H1 (cell line): ENCODE measurements at regions not wholly inside any gene's neighbourhood (a gene's known extent, or its start where the extent isn't known, plus 50 kb on each side); places are given as distances from the start of the nearest gene placed in this dataset.
"Not testable (repeated sequence)": the region's sequence is repeated elsewhere in the genome, so short reads cannot be mapped to it uniquely, and the experiment has no call there.

Experiments
- CTCF ChIA-PET: fragments of 300-600 bp; sonication (Branson Sonifier 250); formaldehyde crosslinking; loops from one replicate; lab custom pipeline; 2021; ENCODE audit not compliant: partially characterized antibody; lab: Charles Lee
- POLR2A ChIA-PET: fragments of 300-600 bp; sonication (Branson Sonifier 250); formaldehyde crosslinking; loops from one replicate; lab custom pipeline; 2021; ENCODE audit warnings: inconsistent platforms; ENCODE audit not compliant: partially characterized antibody; lab: Charles Lee
- DNase-seq, 2 experiments: peaks; one replicate each; pipeline versions ENCODE4 v3.0.0 to v3.0.0-alpha.2; 2010 to 2022; ENCODE audit warnings: low spot score in 2 of 2, low read depth in 1 of 2, mixed read lengths in 1 of 2
- FAIRE-seq: peaks from 2 replicates; lab custom pipeline; 2011; peaks lifted over from hg19 to GRCh38; lab: Jason Lieb, UNC
- H2AFZ ChIP-seq: 2 replicates; pipeline ENCODE4 v1.8.1; 2012; ENCODE audit warnings: low read length, inconsistent platforms
- H2AK5ac ChIP-seq: 2 replicates; pipeline ENCODE4 v1.6.1; 2013; ENCODE audit warnings: low read depth, low read length
- H2BK120ac ChIP-seq: replicated peaks from 2 replicates; pipeline ENCODE3; 2013; ENCODE audit warnings: low read depth, low read length, inconsistent platforms
- H2BK12ac ChIP-seq: 2 replicates; pipeline ENCODE4 v1.6.1; 2013; ENCODE audit warnings: low read depth, low read length
- H2BK15ac ChIP-seq: 2 replicates; pipeline ENCODE4 v1.6.1; 2013; ENCODE audit warnings: low read length
- H2BK20ac ChIP-seq: 2 replicates; pipeline ENCODE4 v1.6.1; 2013; ENCODE audit warnings: low read length
- H2BK5ac ChIP-seq: 2 replicates; pipeline ENCODE4 v1.6.1; 2013; ENCODE audit warnings: low read depth, low read length
- H3K14ac ChIP-seq: 2 replicates; pipeline ENCODE4 v1.6.1; 2013; ENCODE audit warnings: inconsistent platforms; ENCODE audit not compliant: insufficient read length
- H3K18ac ChIP-seq: 2 replicates; pipeline ENCODE4 v1.6.1; 2013; ENCODE audit warnings: low read length; ENCODE audit errors: extremely low read depth
- H3K23ac ChIP-seq: 2 replicates; pipeline ENCODE4 v1.6.1; 2013; ENCODE audit warnings: inconsistent platforms; ENCODE audit not compliant: insufficient read length
- H3K23me2 ChIP-seq: 2 replicates; pipeline ENCODE4 v1.6.1; 2013; ENCODE audit warnings: low read depth, low read length
- H3K27ac ChIP-seq: 2 replicates; pipeline ENCODE4 v1.6.1; 2011; ENCODE audit warnings: low read depth, low read length, inconsistent platforms
- H3K27me3 ChIP-seq, 4 experiments: replicated peaks in 1 of 4; 1 replicate in 1 of 4; 2 replicates in 3 of 4; pipeline versions ENCODE4 v1.6.1 to v1.8.1; 2011 to 2013; ENCODE audit warnings: low read length in 3 of 4, mild to moderate bottlenecking in 3 of 4, inconsistent platforms in 2 of 4, mixed read lengths in 2 of 4, moderate library complexity in 1 of 4; ENCODE audit not compliant: control insufficient read depth in 3 of 4, insufficient read depth in 3 of 4; ENCODE audit errors: extremely low read depth in 1 of 4
- H3K36me3 ChIP-seq, 4 experiments: 2 replicates each; pipeline versions ENCODE4 v1.6.1 to v1.8.1; 2011 to 2013; ENCODE audit warnings: mild to moderate bottlenecking in 4 of 4, low read length in 3 of 4, moderate library complexity in 2 of 4, control low read depth in 1 of 4, inconsistent platforms in 1 of 4; ENCODE audit not compliant: insufficient read depth in 4 of 4, control insufficient read depth in 2 of 4
- H3K4ac ChIP-seq: replicated peaks from 2 replicates; pipeline ENCODE3; 2013; ENCODE audit warnings: low read length, low read depth, mixed read lengths, inconsistent platforms; ENCODE audit not compliant: insufficient read length
- H3K4me1 ChIP-seq, 4 experiments: replicated peaks in 1 of 4; 1 replicate in 1 of 4; 2 replicates in 3 of 4; pipeline versions ENCODE4 v1.6.1 to v1.8.1; 2011 to 2013; ENCODE audit warnings: low read length in 3 of 4, inconsistent platforms in 2 of 4, mixed read lengths in 1 of 4; ENCODE audit not compliant: insufficient read depth in 4 of 4, control insufficient read depth in 3 of 4
- H3K4me2 ChIP-seq, 2 experiments: 2 replicates each; pipeline versions ENCODE4 v1.6.1 to v1.8.1; 2011 to 2013; ENCODE audit warnings: low read depth in 2 of 2, low read length in 2 of 2, control low read depth in 1 of 2, inconsistent platforms in 1 of 2, mild to moderate bottlenecking in 1 of 2; ENCODE audit not compliant: insufficient read depth in 1 of 2
- H3K4me3 ChIP-seq, 4 experiments: fragments of 200-600, 300-600 bp in 1 of 4; sonication (generic), shearing (Covaris generic), sonication (Bioruptor Twin) in 1 of 4; 2 replicates each; pipeline versions ENCODE4 v1.5.1 to v1.8.1; 2011 to 2016; ENCODE audit warnings: low read length in 4 of 4, low read depth in 3 of 4, control low read depth in 2 of 4, inconsistent platforms in 2 of 4, mild to moderate bottlenecking in 2 of 4, mixed read lengths in 1 of 4, moderate library complexity in 1 of 4; ENCODE audit not compliant: insufficient read depth in 2 of 4; ENCODE audit errors: extremely low read depth in 1 of 4
- H3K56ac ChIP-seq: replicated peaks from 2 replicates; pipeline ENCODE3; 2013; ENCODE audit warnings: low read depth, mild to moderate bottlenecking, mixed read lengths, low read length, inconsistent platforms; ENCODE audit not compliant: insufficient read length
- H3K79me1 ChIP-seq: 2 replicates; pipeline ENCODE4 v1.6.1; 2013; ENCODE audit warnings: low read depth, low read length, control low read depth
- H3K79me2 ChIP-seq, 2 experiments: 2 replicates each; pipeline versions ENCODE4 v1.6.1 to v1.8.1; 2012 to 2013; ENCODE audit warnings: low read length in 2 of 2, mild to moderate bottlenecking in 2 of 2, inconsistent platforms in 1 of 2; ENCODE audit not compliant: insufficient read depth in 2 of 2, control insufficient read depth in 1 of 2
- H3K9ac ChIP-seq, 4 experiments: replicated peaks in 1 of 4; 1 replicate in 1 of 4; 2 replicates in 3 of 4; pipeline versions ENCODE4 v1.6.1 to v1.8.1; 2011 to 2013; ENCODE audit warnings: low read depth in 3 of 4, low read length in 3 of 4, control low read depth in 2 of 4, mild to moderate bottlenecking in 2 of 4, moderate library complexity in 2 of 4, inconsistent platforms in 1 of 4; ENCODE audit errors: extremely low read depth in 1 of 4
- H3K9me3 ChIP-seq, 2 experiments: 2 replicates each; pipeline versions ENCODE4 v1.6.1 to v1.8.1; 2012 to 2013; ENCODE audit warnings: mild to moderate bottlenecking in 2 of 2, moderate library complexity in 2 of 2, control low read depth in 1 of 2, inconsistent platforms in 1 of 2, low read depth in 1 of 2, low read length in 1 of 2, mixed read lengths in 1 of 2; ENCODE audit not compliant: insufficient read depth in 2 of 2
- H4K20me1 ChIP-seq, 2 experiments: replicated peaks in 1 of 2; 2 replicates each; pipeline versions ENCODE3 to v1.8.1; 2011 to 2013; ENCODE audit warnings: inconsistent platforms in 2 of 2, low read length in 2 of 2, mild to moderate bottlenecking in 1 of 2; ENCODE audit not compliant: insufficient read depth in 2 of 2, control insufficient read depth in 1 of 2
- H4K5ac ChIP-seq: 2 replicates; pipeline ENCODE4 v1.6.1; 2013; ENCODE audit warnings: low read length, low read depth, mixed read lengths, inconsistent platforms; ENCODE audit not compliant: insufficient read length
- H4K8ac ChIP-seq: 2 replicates; pipeline ENCODE4 v1.8.0; 2013; ENCODE audit warnings: mild to moderate bottlenecking, moderate library complexity, low read length, inconsistent platforms; ENCODE audit not compliant: insufficient read depth; ENCODE audit errors: extremely low read depth
- H4K91ac ChIP-seq: replicated peaks from 2 replicates; pipeline ENCODE3; 2013; ENCODE audit warnings: low read length, mixed read lengths, inconsistent platforms; ENCODE audit not compliant: insufficient read length
- WGBS, 2 experiments: shearing (Covaris generic) in 1 of 2; methylation state at CpG; one replicate each; pipeline versions ENCODE4 v1.1.6 to v1.1.7; 2013 to 2015; ENCODE audit warnings: low lambda C conversion rate in 2 of 2, mixed read lengths in 2 of 2, inconsistent platforms in 1 of 2, low coverage in 1 of 2, missing lambda C conversion rate in 1 of 2; ENCODE audit not compliant: insufficient replicate concordance in 2 of 2, insufficient coverage in 1 of 2, insufficient read length in 1 of 2; ENCODE audit errors: extremely low coverage in 1 of 2, missing lambda C conversion rate in 1 of 2; 5-methylcytosine and 5-hydroxymethylcytosine counted together

DNA sequence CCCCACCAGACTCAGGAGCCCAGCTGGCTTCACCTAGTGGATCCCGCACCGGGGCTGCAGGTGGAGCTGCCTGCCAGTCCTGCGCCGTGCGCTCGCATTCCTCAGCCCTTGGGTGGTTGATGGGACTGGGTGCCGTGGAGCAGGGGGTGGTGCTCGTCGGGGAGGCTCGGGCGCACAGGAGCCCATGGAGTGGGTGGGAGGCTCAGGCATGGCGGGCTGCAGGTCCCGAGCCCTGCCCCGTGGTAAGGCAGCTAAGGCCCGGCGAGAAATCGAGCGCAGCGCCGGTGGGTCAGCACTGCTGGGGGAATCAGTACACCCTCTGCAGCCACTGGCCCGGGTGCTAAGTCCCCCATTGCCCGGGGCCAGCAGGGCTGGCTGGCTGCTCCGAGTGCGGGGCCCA, 212.2 kb downstream of the EXOC5 start:
- H2BK15ac ChIP-seq, H3K36me3 ChIP-seq, H3K4ac ChIP-seq, H2AK5ac ChIP-seq, H4K5ac ChIP-seq, H4K8ac ChIP-seq, H3K4me2 ChIP-seq, H2BK120ac ChIP-seq, H3K79me2 ChIP-seq, H3K4me1 ChIP-seq, H2BK20ac ChIP-seq, H3K79me1 ChIP-seq, H3K9me3 ChIP-seq, FAIRE-seq, POLR2A ChIA-PET, H2BK5ac ChIP-seq, H3K23ac ChIP-seq, H2AFZ ChIP-seq, H3K9ac ChIP-seq, H4K20me1 ChIP-seq, DNase-seq, H3K23me2 ChIP-seq, H3K4me3 ChIP-seq, H3K27ac ChIP-seq, H3K27me3 ChIP-seq, H3K56ac ChIP-seq, H3K18ac ChIP-seq, H4K91ac ChIP-seq, H2BK12ac ChIP-seq, H3K14ac ChIP-seq: not testable (repeated sequence)
- 90% methylated on average over 10 of the region's 24 CpGs; no CpG with 5 or more reads in 1 of the 2 experiments for WGBS, 2 experiments
- CTCF ChIA-PET: interaction anchor here (0.9 kb wide), 1 partner anchor 12 kb away, joined by 3 read pairs; no protein-coding TSS in a partner anchor
